Adipocyte (in vitro differentiated cells): ENCODE measurements at regions not wholly inside any gene's neighbourhood (a gene's known extent, or its start where the extent isn't known, plus 50 kb on each side); places are given as distances from the start of the nearest gene placed in this dataset.

Source experiments
- DNase-seq: peaks from one replicate; pipeline ENCODE4 v3.0.0-alpha.2; 2015; ENCODE audit warnings: low read depth
- H3K27me3 ChIP-seq: replicated peaks from 2 replicates; pipeline ENCODE4 v1.7.0; 2013; ENCODE audit warnings: mild to moderate bottlenecking, low read length, moderate library complexity; ENCODE audit not compliant: control insufficient read depth, insufficient read depth
- H3K36me3 ChIP-seq: 2 replicates; pipeline ENCODE4 v1.7.0; 2013; ENCODE audit warnings: low read length, mild to moderate bottlenecking, moderate library complexity; ENCODE audit not compliant: control insufficient read depth, insufficient read depth, severe bottlenecking
- H3K4me1 ChIP-seq: 2 replicates; pipeline ENCODE4 v1.7.0; 2013; ENCODE audit warnings: mild to moderate bottlenecking, low read length, moderate library complexity; ENCODE audit not compliant: control insufficient read depth, insufficient read depth
- H3K4me3 ChIP-seq: 2 replicates; pipeline ENCODE4 v1.7.0; 2013; ENCODE audit warnings: mild to moderate bottlenecking, low read length, moderate library complexity
- H3K9ac ChIP-seq: 2 replicates; pipeline ENCODE4 v1.7.0; 2013; ENCODE audit warnings: mild to moderate bottlenecking, low read length, moderate library complexity
- H3K9me3 ChIP-seq: 2 replicates; pipeline ENCODE4 v1.7.0; 2013; ENCODE audit warnings: mild to moderate bottlenecking, low read length, moderate library complexity; ENCODE audit not compliant: control insufficient read depth

DNA sequence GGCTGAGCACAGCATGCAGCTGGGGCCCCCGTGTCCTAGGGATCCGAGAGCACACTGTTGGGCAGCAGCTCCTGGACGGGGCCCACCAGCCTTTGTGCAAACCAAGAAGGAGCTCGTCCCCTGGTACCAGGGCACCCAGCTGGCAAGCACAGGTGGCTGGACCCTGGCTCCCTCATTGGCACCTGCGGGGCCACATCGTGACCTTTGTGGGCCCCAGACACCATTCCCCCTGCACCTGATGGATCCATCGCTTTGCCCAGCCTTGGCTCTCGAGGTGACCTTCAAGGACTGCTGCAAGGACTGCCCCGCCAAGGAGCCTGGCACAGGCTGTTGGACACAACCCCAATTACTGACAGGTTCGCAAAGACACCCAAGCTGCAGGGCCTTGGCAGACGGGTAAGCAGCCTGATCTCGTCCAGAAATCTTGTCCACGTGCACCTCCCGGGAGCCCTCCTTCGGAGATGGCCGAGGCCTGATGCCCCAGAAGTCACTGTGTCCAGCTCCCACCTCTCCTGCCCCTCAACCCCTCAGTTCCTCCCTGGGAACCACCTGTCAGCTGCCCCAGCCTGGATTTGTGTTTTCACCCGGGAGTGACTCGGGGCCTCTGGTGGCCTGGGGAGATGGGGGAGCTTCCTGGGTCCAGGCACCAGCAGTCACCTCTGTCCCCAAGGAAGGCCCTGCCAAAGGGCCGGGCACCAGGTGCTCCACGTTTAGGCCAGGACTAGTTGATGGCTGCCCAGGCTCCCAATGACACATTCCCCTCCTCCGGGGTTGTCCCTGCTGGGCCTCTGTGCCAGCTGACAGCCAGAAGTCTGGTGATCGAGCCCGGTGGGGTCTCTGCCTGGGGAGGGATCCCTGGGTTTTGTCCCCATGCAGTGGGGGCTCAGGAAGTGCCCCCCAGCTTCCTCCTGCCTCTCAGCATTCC lies 137.1 kb upstream of the PPP1R26 start:
- H3K9ac ChIP-seq: no peak overlapping the region
- H3K27me3 ChIP-seq: peaks cover 74% of the 10 kb centered on the region
- H3K4me1 ChIP-seq: no peaks in the 10 kb centered on the region
- H3K36me3 ChIP-seq: no peaks in the 10 kb centered on the region
- DNase-seq: no peak
- no peak overlapping the region for H3K4me3 ChIP-seq
- no peaks in the 10 kb centered on the region for H3K9me3 ChIP-seq

DNA sequence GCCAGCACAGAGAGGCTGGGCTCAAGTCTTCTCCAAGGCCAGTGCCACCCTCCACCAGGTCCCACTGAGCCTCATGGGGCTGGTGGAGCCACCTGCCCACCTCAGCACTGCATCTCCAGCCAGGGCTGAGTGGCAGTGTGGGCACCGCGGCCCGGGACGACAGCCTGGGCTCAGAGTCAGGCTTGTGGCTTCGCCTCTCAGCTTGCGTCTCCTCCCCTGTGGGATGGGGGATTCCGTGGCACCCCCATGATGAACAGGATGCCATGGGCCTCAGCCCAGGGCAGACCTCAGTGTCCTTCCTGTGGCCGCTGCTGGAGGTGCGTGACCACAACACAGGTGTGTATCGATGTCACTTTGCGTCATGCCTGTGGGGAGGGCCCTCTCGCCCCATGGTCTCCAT lies 136.4 kb upstream of the PPP1R26 start:
- Histone ChIP-seq H3K27me3 (peaks cover 76% of the 10 kb centered on the region), H3K9me3 (no peaks in the 10 kb centered on the region), H3K4me3 (no peak overlapping the region), H3K36me3 (no peaks in the 10 kb centered on the region), H3K4me1 (no peaks in the 10 kb centered on the region), H3K9ac (no peak overlapping the region)
- DNase-seq: no peak

DNA sequence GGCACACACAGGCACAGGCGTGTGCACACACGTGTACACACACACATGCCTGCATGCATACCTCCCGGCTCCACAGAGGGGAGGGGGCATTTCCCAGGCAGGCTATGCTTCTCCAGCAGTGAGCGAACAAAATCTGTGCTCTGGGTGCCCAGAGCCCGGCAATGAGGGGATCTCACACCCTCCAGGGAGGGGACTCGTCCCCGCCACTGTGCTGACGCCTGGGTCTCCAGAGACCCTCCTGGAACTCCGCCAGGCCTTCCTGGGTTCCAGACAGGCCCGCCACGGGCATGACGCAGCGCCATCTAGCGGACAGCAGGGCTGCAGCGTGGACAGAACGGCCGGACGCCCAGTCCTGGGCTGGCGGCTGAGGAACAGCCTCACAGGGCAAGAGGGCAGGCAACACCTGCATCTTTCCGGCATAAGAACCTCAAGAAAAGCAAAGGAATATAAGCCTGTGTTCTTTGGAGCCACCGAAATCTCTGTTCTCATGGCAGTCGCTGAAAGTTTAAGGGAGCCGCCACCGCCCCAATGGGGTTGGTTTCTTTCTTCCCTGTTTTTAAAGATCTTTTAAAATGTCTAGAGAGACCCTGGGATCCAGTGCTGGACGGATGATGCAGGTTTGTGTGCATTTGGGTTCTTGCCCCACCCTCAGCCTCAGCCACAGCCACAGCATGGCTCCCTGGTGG lies 135.6 kb upstream of the PPP1R26 start:
- DNase-seq: peak; percentile 63
- H3K27me3 ChIP-seq: peaks cover 72% of the 10 kb centered on the region
- no peaks in the 10 kb centered on the region for H3K36me3 ChIP-seq
- H3K4me3 ChIP-seq: no peak overlapping the region
- H3K9ac ChIP-seq: no peak overlapping the region
- no peaks in the 10 kb centered on the region for H3K4me1 ChIP-seq
- no peaks in the 10 kb centered on the region for H3K9me3 ChIP-seq

DNA sequence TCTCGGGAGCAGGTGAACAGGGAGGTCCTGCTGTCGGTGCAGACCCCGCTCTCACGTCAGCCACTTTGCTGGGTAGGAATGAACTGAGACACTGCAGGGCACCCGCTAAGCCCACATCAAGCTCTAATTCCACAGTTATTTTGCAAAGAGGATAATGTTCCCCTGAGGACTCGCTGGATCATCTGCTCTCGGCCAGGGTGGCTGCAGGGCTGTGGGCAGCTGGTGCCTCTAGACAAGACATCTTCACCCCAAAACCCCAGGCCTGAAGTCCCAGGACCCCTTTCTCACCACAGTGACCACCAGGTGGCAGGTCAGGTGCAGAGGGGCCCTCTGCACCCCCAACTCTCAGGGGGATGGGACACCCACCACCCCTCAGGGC lies 135.1 kb upstream of the PPP1R26 start:
- no peaks in the 10 kb centered on the region for H3K36me3 ChIP-seq
- peaks cover 72% of the 10 kb centered on the region for H3K27me3 ChIP-seq
- no peak overlapping the region for H3K9ac ChIP-seq
- no peak for DNase-seq
- no peak overlapping the region for H3K4me3 ChIP-seq
- no peaks in the 10 kb centered on the region for H3K9me3 ChIP-seq
- no peaks in the 10 kb centered on the region for H3K4me1 ChIP-seq

DNA sequence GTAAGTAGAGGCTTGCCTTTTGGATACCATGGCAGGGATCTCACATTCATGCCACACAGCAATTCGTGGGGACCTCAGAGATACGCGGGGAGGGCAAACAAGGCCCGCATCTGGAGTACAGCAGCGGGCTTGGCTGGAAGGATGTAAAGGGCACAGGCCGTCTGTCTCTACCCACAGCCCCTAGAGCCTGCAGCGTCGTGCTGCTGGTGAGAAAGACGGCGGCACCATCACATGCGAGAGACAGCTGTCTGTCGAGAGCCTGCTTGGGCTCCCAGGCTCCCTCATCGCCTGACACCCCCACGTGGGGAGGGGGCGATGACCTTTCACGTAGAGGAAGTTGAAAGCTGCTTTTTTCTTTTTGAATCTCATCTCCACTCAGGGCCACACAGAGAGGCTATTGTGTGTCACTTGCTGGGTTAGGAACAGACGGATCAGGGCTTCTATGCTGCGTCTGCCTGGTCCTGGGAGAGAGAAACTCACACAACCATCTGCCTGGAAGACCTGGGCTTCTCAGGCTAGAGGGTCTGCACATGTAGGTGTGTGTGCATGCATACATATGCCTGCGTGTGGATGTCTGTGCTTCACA lies 134.6 kb upstream of the PPP1R26 start:
- H3K27me3 ChIP-seq: peaks cover 72% of the 10 kb centered on the region
- no peaks in the 10 kb centered on the region for H3K36me3 ChIP-seq
- H3K9ac ChIP-seq: no peak overlapping the region
- H3K4me1 ChIP-seq: no peaks in the 10 kb centered on the region
- no peaks in the 10 kb centered on the region for H3K9me3 ChIP-seq
- no peak overlapping the region for H3K4me3 ChIP-seq
- no peak for DNase-seq

DNA sequence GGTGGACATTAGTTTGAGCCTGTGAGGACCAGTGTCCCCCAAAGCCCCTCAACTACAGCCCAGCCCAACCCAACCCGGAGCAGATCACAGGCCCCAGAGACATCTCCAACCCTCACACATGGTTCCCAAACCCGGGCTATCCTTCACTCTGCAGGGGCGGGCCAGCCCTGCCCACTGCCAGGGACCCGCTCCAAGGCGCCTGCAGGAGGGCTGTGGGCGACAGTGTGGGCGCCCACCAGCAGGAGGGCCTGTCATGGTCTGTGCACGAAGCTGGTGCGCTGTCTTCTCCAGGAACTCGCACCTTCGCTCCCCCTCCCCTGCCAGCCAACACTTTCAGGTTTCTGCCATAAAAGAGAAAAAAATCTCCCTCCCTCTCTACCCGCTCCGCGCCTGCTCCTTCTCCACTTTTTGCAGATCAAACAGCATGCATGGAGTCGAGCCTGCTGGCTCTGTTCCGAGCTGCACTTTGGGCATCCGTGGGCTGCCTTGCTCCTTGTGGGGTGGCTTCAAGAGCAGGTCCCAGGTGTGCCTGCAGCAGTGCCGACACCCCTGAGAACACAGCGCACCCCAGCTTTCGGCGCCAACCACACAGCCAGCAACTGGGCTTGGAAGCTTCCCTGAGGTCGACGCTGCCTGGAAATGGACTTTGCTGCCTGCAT lies 133.7 kb upstream of the PPP1R26 start:
- Histone ChIP-seq H3K4me3 (no peak overlapping the region), H3K9me3 (peaks cover 3% of the 10 kb centered on the region), H3K9ac (no peak overlapping the region), H3K27me3 (peaks cover 74% of the 10 kb centered on the region), H3K36me3 (no peaks in the 10 kb centered on the region), H3K4me1 (no peaks in the 10 kb centered on the region)
- DNase-seq: no peak

DNA sequence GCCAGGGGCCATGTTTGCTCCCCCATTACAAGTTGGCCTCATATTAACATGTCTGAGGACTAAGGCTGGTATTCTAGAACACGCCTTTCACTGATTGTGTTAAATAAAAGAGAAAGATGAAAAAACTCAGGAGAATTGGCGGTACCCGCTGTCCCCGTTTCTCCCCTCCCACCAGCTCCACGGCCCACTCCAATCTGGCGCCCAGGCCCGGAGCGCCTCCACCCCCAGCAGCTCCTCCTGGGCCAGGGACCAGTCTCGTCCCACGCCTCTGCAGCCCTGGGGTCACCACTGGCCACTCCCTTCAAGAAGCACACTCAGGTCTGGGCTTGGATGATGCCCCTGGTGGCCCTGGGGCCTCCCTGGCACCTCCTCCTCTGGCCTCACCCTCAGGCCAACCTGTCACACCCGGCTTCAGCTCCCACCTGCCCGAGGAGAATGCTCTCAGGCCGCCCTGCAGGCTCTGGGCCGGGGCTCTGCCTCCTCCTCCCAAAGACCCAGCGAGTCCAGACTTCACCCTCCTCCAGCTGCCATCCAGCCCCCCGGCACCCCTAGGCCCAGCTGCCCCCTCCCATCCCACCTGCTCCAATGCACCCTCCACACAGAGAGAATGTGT lies 133.0 kb upstream of the PPP1R26 start:
- Histone ChIP-seq H3K4me1 (no peaks in the 10 kb centered on the region), H3K36me3 (no peaks in the 10 kb centered on the region), H3K4me3 (no peak overlapping the region), H3K9ac (no peak overlapping the region), H3K9me3 (peaks cover 3% of the 10 kb centered on the region), H3K27me3 (peaks cover 79% of the 10 kb centered on the region)
- no peak for DNase-seq

DNA sequence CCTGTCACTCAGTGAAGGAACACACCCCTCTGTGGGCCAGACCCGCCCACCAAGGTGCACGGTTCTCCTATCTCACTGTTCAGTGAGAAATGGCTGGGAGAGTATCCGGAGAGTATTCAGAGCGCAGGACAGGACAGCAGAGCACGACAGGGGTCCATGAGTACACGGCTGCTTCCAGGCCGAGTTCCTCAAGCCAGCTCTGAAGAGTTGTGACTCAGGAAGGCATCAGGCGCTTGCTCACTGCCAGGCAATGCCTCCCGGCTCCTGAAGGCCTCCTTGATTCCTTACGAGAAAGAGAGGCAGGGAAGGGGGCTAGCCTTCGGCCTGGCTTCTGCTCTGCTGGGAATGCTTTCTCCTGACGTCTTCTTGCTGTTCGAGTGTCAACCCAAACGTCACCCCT lies 132.1 kb upstream of the PPP1R26 start:
- Histone ChIP-seq H3K36me3 (no peaks in the 10 kb centered on the region), H3K9me3 (peaks cover 8% of the 10 kb centered on the region), H3K4me3 (no peak overlapping the region), H3K27me3 (peaks cover 76% of the 10 kb centered on the region), H3K9ac (no peak overlapping the region), H3K4me1 (no peaks in the 10 kb centered on the region)
- DNase-seq: no peak

DNA sequence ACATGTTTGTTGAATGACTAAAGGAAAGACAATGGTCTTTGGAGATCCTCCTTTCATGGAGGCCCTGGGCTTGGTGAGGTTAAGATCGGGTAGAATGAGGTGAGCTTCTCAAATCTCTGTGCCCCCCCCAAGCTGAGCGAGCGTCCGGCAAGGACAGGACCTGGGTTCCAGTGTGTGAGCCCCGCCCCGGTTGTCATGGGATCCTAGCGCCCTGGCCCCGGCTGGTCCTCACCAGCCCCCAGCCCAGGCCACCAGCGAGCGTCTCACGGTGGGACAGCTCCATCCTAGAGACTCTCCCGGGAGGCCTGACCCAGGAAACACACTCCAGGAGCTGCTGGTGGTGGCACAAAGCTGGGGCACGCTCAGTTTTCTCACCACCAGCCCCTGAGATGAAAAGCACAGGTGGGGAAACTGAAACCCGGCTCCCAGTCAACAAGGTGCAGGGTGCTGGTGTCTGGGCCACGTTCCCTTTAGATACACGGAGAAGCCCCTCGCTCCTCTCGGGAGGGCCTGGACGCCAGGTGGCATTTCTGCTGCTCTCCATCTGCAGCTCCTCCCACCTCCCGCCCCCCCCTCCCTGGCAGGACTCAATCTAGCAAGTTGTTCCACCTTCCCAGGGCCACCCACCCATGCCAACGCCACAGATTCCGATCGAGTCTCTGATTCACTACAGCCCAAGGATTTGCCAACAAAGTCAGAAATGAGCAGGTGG lies 131.3 kb upstream of the PPP1R26 start:
- DNase-seq: no peak
- Histone ChIP-seq H3K9ac (no peak overlapping the region), H3K4me1 (no peaks in the 10 kb centered on the region), H3K27me3 (peaks cover 77% of the 10 kb centered on the region), H3K36me3 (no peaks in the 10 kb centered on the region), H3K4me3 (no peak overlapping the region), H3K9me3 (peaks cover 8% of the 10 kb centered on the region)

DNA sequence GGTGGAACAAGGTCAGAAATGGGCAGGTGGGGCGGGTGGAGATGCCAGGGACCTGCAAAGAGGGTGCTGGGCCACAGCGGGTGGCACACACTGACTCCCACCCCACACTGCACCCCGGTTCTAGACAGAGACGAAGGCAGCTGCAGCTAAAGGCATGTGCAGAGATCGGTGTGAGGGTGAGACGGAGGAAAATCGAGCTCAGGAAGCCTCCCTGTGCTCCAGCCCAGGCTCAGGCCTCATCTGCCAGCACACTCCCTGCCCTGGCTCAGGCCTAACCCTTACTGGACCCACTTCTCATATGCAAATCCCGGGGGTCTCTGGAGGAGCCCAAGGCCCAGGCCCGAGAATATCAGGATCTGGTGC lies 130.8 kb upstream of the PPP1R26 start:
- no peak overlapping the region for H3K4me3 ChIP-seq
- H3K4me1 ChIP-seq: no peaks in the 10 kb centered on the region
- DNase-seq: no peak
- H3K36me3 ChIP-seq: no peaks in the 10 kb centered on the region
- H3K9me3 ChIP-seq: peaks cover 8% of the 10 kb centered on the region
- H3K9ac ChIP-seq: no peak overlapping the region
- H3K27me3 ChIP-seq: peaks cover 74% of the 10 kb centered on the region
